ENCODE measurements at regions not wholly inside any gene's neighbourhood (a gene's known extent, or its start where the extent isn't known, plus 50 kb on each side); places are given as distances from the start of the nearest gene placed in this dataset.

DNA sequence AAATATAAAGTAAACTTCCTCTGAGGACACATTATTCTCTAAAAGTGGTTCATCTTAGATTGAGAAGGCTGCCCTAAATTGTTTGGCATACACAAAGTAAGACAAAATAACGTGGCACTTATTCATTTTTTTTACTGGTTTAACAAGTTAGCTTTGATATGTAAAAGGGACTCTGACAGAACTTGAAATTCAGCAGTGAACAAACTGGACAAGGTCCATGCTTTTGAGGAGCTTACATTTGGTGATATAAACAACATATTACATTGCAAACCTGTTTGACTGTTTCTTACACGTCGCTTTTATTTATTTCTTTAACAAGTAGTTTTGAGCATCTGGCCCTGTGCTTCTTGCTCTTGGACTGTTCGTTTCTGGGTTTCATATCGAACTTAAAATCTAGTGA is 253.1 kb upstream of the POM121L12 start:
- H3K4me1 ChIP-seq (ENCODE audit: control insufficient read depth, low read length), result no peaks in the 10 kb centered on the region
- H3K4me3 ChIP-seq (ENCODE audit: low read length), result no peak overlapping the region
- no peaks in the 10 kb centered on the region for H3F3A ChIP-seq (ENCODE audit: control insufficient read depth, insufficient read depth)
- no peaks in the 10 kb centered on the region for H3K9me2 ChIP-seq (replicated peaks; ENCODE audit: control insufficient read depth, low read length)
- peaks cover 3% of the 10 kb centered on the region; the same call in 1 of the 2 replicates for H3K9me3 ChIP-seq (ENCODE audit: control insufficient read depth, insufficient read depth, low read length)
- TF ChIP-seq, protein P1, sequence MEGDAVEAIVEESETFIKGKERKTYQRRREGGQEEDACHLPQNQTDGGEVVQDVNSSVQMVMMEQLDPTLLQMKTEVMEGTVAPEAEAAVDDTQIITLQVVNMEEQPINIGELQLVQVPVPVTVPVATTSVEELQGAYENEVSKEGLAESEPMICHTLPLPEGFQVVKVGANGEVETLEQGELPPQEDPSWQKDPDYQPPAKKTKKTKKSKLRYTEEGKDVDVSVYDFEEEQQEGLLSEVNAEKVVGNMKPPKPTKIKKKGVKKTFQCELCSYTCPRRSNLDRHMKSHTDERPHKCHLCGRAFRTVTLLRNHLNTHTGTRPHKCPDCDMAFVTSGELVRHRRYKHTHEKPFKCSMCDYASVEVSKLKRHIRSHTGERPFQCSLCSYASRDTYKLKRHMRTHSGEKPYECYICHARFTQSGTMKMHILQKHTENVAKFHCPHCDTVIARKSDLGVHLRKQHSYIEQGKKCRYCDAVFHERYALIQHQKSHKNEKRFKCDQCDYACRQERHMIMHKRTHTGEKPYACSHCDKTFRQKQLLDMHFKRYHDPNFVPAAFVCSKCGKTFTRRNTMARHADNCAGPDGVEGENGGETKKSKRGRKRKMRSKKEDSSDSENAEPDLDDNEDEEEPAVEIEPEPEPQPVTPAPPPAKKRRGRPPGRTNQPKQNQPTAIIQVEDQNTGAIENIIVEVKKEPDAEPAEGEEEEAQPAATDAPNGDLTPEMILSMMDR (IDR thresholded peaks at IDR 0.05; ENCODE audit: low read depth, low read length, poor library complexity, severe bottlenecking), result no peak
- TF ChIP-seq EZH2phosphoT487 (IDR thresholded peaks at IDR 0.05; ENCODE audit: borderline replicate concordance, low read length), result no peak
- H3K27me3 ChIP-seq (ENCODE audit: control insufficient read depth, low read length), result no peaks in the 10 kb centered on the region
- H4K20me1 ChIP-seq (ENCODE audit: control insufficient read depth, insufficient read depth, low read depth, low read length), result no peaks in the 10 kb centered on the region
- H3K79me2 ChIP-seq (ENCODE audit: control insufficient read depth, low read length), result no peaks in the 10 kb centered on the region
- H3K27ac ChIP-seq (ENCODE audit: low read depth, low read length), result no peak overlapping the region
- H3K4me2 ChIP-seq (ENCODE audit: low read length), result no peak overlapping the region
- H3K36me3 ChIP-seq (ENCODE audit: control insufficient read depth, low read length), result no peaks in the 10 kb centered on the region

GRCh38 chr7:52781250-52781649 is 254.2 kb upstream of the POM121L12 start:
- TF ChIP-seq EZH2phosphoT487 (IDR thresholded peaks at IDR 0.05; ENCODE audit: borderline replicate concordance, low read length), result no peak
- TF ChIP-seq, protein P1 (IDR thresholded peaks at IDR 0.05; ENCODE audit: low read depth, low read length, poor library complexity, severe bottlenecking), result no peak
- Histone ChIP-seq H3K9me2 (replicated peaks; ENCODE audit: control insufficient read depth, low read length) (no peaks in the 10 kb centered on the region), H3K79me2 (ENCODE audit: control insufficient read depth, low read length) (no peaks in the 10 kb centered on the region), H3K4me2 (ENCODE audit: low read length) (no peak overlapping the region), H3K36me3 (ENCODE audit: control insufficient read depth, low read length) (no peaks in the 10 kb centered on the region), H3K4me3 (ENCODE audit: low read length) (no peak overlapping the region), H3K27me3 (ENCODE audit: control insufficient read depth, low read length) (no peaks in the 10 kb centered on the region), H3K9me3 (ENCODE audit: control insufficient read depth, insufficient read depth, low read length) (peaks cover 3% of the 10 kb centered on the region; the same call in 1 of the 2 replicates), H3K27ac (ENCODE audit: low read depth, low read length) (no peak overlapping the region), H3K4me1 (ENCODE audit: control insufficient read depth, low read length) (no peaks in the 10 kb centered on the region), H3F3A (ENCODE audit: control insufficient read depth, insufficient read depth) (no peaks in the 10 kb centered on the region), H4K20me1 (ENCODE audit: control insufficient read depth, insufficient read depth, low read depth, low read length) (no peaks in the 10 kb centered on the region)

GRCh38 chr7:52779004-52779403 is 256.4 kb upstream of the POM121L12 start:
- no peak overlapping the region for H3K4me2 ChIP-seq (ENCODE audit: low read length)
- H3K79me2 ChIP-seq (ENCODE audit: control insufficient read depth, low read length), result no peaks in the 10 kb centered on the region
- no peaks in the 10 kb centered on the region for H3K27me3 ChIP-seq (ENCODE audit: control insufficient read depth, low read length)
- peaks cover 3% of the 10 kb centered on the region; the same call in 1 of the 2 replicates for H3K9me3 ChIP-seq (ENCODE audit: control insufficient read depth, insufficient read depth, low read length)
- no peaks in the 10 kb centered on the region for H4K20me1 ChIP-seq (ENCODE audit: control insufficient read depth, insufficient read depth, low read depth, low read length)
- no peak overlapping the region for H3K4me3 ChIP-seq (ENCODE audit: low read length)
- no peaks in the 10 kb centered on the region for H3K4me1 ChIP-seq (ENCODE audit: control insufficient read depth, low read length)
- no peaks in the 10 kb centered on the region for H3K36me3 ChIP-seq (ENCODE audit: control insufficient read depth, low read length)
- H3K27ac ChIP-seq (ENCODE audit: low read depth, low read length), result no peak overlapping the region
- H3K9me2 ChIP-seq (replicated peaks; ENCODE audit: control insufficient read depth, low read length), result no peaks in the 10 kb centered on the region
- TF ChIP-seq EZH2phosphoT487 (IDR thresholded peaks at IDR 0.05; ENCODE audit: borderline replicate concordance, low read length), result no peak
- TF ChIP-seq, protein P1 (IDR thresholded peaks at IDR 0.05; ENCODE audit: low read depth, low read length, poor library complexity, severe bottlenecking), result no peak
- H3F3A ChIP-seq (ENCODE audit: control insufficient read depth, insufficient read depth), result no peaks in the 10 kb centered on the region

All from DOHH2 (cell line).